Stimulated activated CD4-positive, alpha-beta T cell treated with anti-CD3 and anti-CD28 coated beads, Interleukin-4, amount 100 ng/mL, for 48 hours (primary cell): ENCODE measurements at regions not wholly inside any gene's neighbourhood (a gene's known extent, or its start where the extent isn't known, plus 50 kb on each side); places are given as distances from the start of the nearest gene placed in this dataset.

Experiments
- DNase-seq, 2 donors: peaks; one replicate each; pipeline ENCODE4 v3.0.0-alpha.2; 2020; ENCODE audit warnings: low read depth in 2 of 2

- DNase-seq, result peak in 1 of 2 donors; percentile 25
These were observed 206.6 kb upstream of the RFX3 start for GRCh38 chr9:3732077-3733038.

- no peak for DNase-seq
These were observed 204.7 kb upstream of the RFX3 start for GRCh38 chr9:3730511-3730922.

- DNase-seq, result no peak
These were observed 195.3 kb upstream of the RFX3 start for GRCh38 chr9:3721096-3721495.

DNA sequence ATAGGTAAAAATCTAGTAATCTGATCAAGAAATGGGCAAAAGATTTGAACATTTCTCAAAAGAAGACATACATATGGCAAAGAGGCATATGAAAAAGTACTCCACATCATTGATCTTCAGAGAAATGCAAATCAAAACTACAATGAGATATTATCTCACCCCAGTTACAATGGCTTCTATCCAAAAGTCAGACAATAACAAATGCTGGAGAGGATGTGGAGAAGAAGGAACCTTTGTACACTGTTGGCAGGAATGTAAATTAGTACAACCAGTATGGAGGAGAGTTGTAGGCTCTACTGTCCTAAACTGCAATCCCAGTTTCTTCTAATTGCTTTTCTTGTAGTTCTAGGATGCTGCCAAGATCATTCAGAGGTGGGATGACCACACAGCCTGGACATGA lies 193.5 kb upstream of the RFX3 start:
- DNase-seq, result no peak

DNA sequence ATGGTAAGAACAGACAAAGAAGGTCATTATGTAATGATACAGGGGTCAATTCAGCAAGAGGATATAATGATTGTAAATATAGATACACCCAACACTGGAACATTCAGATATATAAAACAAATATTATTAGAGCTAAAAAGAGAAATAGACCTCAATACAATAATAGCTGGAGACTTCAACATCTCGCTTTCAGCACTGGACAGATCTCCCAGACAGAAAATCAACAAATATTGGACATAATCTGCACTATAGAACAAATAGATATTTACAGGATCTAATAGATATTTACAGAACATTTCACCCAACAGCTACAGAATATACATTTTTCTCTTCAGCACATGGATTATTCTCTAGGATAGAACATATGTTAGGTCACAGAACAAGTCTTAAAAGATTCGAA lies 190.6 kb upstream of the RFX3 start:
- no peak for DNase-seq

DNA sequence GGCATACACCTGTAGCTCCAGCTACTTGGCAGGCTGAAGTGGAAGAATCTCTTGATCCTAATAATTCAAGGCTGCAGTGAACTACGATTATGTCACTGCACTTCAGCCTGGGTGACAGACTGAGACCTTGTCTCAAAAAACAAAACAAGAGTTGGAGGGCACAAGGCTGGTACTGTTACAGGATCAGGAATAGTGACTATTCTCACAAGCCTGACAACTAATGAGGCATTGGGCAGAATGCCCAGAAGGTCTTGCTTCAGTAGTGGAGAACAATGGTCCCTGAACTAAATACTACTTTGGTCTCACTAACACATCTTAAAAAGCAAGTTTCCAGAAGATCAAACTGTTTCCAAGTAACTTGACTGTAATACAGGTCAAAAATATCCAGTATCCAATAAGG lies 182.9 kb upstream of the RFX3 start:
- no peak for DNase-seq

GRCh38 chr9:3704890-3705289 lies 179.1 kb upstream of the RFX3 start:
- DNase-seq, result no peak

DNA sequence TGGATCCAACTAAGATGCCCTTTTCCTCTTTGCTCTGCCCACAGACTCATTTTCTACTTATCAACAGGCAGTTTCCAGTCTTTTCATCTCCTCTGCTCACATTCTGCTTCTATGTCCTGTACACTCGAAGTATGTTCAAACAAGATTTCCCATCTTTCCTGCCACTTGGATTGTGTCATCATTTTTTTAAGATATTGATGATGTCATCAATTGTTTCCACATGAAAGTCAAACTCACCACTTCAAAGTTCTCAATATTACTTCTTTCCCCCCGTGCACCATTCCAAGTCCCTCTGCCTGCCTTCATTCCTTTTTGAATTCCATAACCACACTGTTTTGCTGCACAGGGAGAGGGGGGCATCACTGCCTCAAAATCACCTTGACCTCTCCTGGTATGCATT lies 175.0 kb upstream of the RFX3 start:
- DNase-seq, result no peak

DNA sequence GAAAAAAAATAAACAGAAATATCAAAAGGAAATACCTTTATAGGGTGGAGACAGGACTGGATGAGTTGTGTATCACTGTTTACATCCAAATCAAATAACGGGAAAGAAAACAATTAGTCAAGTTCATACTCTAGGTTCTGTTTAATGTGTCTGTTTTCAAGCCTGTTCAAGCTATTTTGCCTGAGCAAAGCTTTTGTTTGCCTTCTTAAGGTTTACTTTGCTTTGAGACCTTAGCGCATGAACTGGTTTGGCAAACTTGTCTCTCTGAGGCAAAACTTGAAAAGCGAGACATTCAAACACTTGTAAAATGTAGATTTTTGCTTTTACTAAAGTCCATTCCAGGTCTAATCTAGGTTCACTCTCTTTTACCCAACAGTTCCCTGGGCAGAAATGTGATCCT lies 174.1 kb upstream of the RFX3 start:
- no peak for DNase-seq

GRCh38 chr9:3698531-3698930 lies 172.7 kb upstream of the RFX3 start:
- no peak for DNase-seq

DNA sequence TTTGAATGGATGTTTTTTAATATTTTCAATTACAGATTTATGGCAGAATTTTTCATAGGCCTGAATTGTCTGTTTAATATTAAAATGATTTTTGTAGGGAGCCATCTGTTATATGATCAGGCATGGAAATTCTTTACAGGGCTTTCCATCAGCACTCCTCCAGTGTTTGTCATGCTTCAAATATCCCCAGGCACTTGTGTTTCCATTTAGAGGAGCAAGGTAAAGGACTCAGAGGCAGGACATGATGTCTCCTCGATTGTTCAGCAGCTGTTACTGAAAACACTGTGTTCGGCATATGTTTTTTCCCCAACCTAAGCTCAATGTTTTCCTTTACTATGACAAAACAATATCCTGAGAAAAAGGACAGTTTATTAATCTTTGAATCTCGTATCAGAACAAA lies 172.3 kb upstream of the RFX3 start:
- DNase-seq, result no peak

GRCh38 chr9:3696368-3696767 lies 170.6 kb upstream of the RFX3 start:
- no peak for DNase-seq

- DNase-seq, result no peak
These were observed 166.8 kb upstream of the RFX3 start for GRCh38 chr9:3692606-3693005.

DNA sequence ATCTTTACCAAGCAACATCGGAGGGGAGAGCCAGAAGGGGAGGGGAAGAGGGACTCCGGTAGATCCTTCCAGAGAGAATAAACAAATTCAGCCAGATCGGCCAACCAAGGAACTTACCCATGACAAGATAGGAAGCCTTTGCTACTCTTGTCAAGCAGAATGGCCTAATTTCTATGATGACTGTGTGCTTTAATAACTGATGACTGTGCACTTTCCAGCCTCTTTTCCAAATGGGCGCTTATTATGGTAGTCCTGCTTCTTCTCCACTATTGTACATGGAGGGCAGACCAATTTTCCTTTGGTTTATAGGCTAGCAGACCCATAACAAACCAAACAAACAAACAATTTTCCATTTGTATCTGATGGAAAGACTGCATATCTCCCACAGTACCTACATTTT lies 163.8 kb upstream of the RFX3 start:
- DNase-seq, result no peak

- no peak for DNase-seq
These were observed 161.3 kb upstream of the RFX3 start for GRCh38 chr9:3687145-3687544.

DNA sequence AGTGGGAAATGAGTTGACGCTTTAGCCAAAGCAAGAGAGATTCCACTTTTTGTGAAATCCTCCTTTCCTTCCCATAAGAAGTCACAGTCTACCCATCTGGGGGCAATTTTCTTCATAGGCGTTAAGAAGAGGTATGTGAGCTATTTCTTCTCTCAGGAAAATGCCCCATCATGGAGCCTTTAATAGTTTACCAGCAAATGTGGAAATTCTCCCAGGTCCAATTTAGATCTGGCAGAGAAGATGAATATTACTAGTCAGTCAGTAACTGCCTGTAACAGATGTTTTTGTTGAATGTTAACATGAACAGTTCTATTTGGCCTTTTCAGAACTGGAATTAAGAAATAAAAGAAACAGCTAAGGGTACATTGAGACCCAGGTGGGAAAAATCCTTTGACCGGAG lies 156.4 kb upstream of the RFX3 start:
- no peak for DNase-seq

GRCh38 chr9:3677541-3677940 lies 151.7 kb upstream of the RFX3 start:
- DNase-seq, result no peak

DNA sequence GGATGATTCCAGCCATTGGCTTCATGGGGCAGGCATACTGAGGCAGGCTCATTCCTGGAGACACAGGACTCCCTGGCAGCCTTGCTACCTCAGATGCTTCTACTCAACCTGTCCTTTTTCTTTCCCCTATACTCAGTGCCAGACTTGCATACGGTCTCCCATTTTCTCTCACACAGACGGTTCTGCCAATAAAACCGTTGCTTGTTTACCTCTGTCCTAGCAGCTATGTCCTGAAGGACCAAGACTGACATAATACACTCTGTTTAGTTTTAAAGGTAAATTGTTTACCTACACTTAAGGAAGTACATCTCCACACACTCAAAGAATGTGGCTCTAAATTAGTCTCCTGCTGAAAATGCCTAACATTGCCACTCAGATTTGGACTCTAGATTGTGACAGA lies 151.0 kb upstream of the RFX3 start:
- no peak for DNase-seq

- DNase-seq, result no peak
These were observed 150.1 kb upstream of the RFX3 start for GRCh38 chr9:3675946-3676345.

GRCh38 chr9:3674561-3674960 lies 148.8 kb upstream of the RFX3 start:
- DNase-seq, result no peak

DNA sequence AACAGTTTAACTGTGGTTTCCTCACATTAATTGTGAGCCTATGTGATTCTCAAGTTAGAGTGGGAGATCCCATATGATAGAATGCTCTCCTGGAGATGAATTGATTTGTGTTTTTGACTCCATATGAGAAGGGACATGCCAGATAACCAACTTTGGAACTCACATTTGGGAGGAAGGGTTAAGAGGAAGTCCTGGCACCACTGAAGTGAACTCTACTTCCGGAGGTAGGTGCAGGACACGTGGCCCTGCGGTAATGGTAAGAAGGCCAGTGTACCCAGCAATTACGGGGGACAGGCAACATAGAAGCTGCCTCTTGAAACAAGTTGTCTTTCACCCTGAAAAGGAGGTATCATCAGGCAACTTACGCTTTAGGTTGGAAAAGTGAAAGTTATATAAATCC lies 146.6 kb upstream of the RFX3 start:
- DNase-seq, result no peak

- DNase-seq, result no peak
These were observed 138.2 kb upstream of the RFX3 start for GRCh38 chr9:3664044-3664443.

GRCh38 chr9:3662671-3663070 lies 136.9 kb upstream of the RFX3 start:
- no peak for DNase-seq

- no peak for DNase-seq
These were observed 135.1 kb upstream of the RFX3 start for GRCh38 chr9:3660936-3661335.
